HepG2 (cell line): ENCODE measurements at regions not wholly inside any gene's neighbourhood (a gene's known extent, or its start where the extent isn't known, plus 50 kb on each side); places are given as distances from the start of the nearest gene placed in this dataset.

Experiments
- ATAC-seq: fragments of 200-7000 bp; cut with Tn5 transposase; 3 replicates; pipeline ENCODE4 v1.9.1; 2020; ENCODE audit warnings: mild to moderate bottlenecking, moderate library complexity
- BruUV-seq: library from RNA; stranded (reverse); fragments of 400-500 nt; replicated peaks from 2 replicates; lab custom pipeline; 2021; lab: Mats Ljungman, UMichigan
- CTCF ChIA-PET: fragments of 300-600 bp; formaldehyde crosslinking; extraction: SDS; loops from one replicate; lab custom pipeline; 2021; ENCODE audit warnings: low total read pairs, inconsistent platforms, low intra/inter-chr PET ratio; lab: Yijun Ruan, JAX
- POLR2A ChIA-PET: fragments of 350-600 bp; sonication (Branson Sonifier 250); formaldehyde crosslinking; loops from one replicate; lab custom pipeline; 2020; ENCODE audit warnings: antibody characterized with exemption, inconsistent platforms; lab: Yijun Ruan, JAX
- DNase-seq: peaks from one replicate; pipeline ENCODE4 v3.0.0-alpha.2; 2015; ENCODE audit warnings: low spot score
- FAIRE-seq: peaks from 3 replicates; lab custom pipeline; 2011; peaks lifted over from hg19 to GRCh38; lab: Jason Lieb, UNC
- H2AFZ ChIP-seq: one replicate; pipeline ENCODE4 v1.6.1; 2011; ENCODE audit warnings: low read length, inconsistent platforms
- H3K27ac ChIP-seq: fragments of 300-600 bp; 3 replicates; pipeline ENCODE4 v1.8.0; 2011; ENCODE audit warnings: mixed run types, mild to moderate bottlenecking, mixed read lengths, low read length, inconsistent platforms; ENCODE audit not compliant: insufficient read depth; ENCODE audit errors: extremely low read length
- H3K27me3 ChIP-seq, 2 experiments: fragments of 200-600 bp in 1 of 2; 2 replicates in 1 of 2; 3 replicates in 1 of 2; pipeline versions ENCODE4 v1.6.0 to v1.8.0; 2011; ENCODE audit warnings: low read length in 2 of 2, mild to moderate bottlenecking in 2 of 2, moderate library complexity in 2 of 2, inconsistent platforms in 1 of 2; ENCODE audit not compliant: insufficient read depth in 2 of 2, control insufficient read depth in 1 of 2
- H3K36me3 ChIP-seq, 2 experiments: fragments of 200-600 bp in 1 of 2; replicated peaks in 1 of 2; 2 replicates in 1 of 2; 3 replicates in 1 of 2; pipeline versions ENCODE4 v1.5.1 to v1.8.0; 2011; ENCODE audit warnings: low read length in 2 of 2, inconsistent platforms in 1 of 2; ENCODE audit not compliant: insufficient read depth in 2 of 2, control insufficient read depth in 1 of 2
- H3K4me1 ChIP-seq: 2 replicates; pipeline ENCODE4 v1.5.1; 2012; ENCODE audit warnings: low read length, inconsistent platforms; ENCODE audit not compliant: insufficient read depth
- H3K4me2 ChIP-seq: 2 replicates; pipeline ENCODE4 v1.6.0; 2011; ENCODE audit warnings: low read depth, low read length, inconsistent platforms
- H3K4me3 ChIP-seq, 3 experiments: fragments of 200-600 bp in 1 of 3; sonication (generic), shearing (Covaris generic) in 1 of 3; replicated peaks in 1 of 3; 2 replicates each; pipeline ENCODE4 v1.5.1; 2011 to 2016; ENCODE audit warnings: low read length in 3 of 3, inconsistent platforms in 2 of 3, low read depth in 2 of 3, mild to moderate bottlenecking in 2 of 3, control low read depth in 1 of 3, mixed read lengths in 1 of 3; ENCODE audit not compliant: insufficient read depth in 1 of 3
- H3K79me2 ChIP-seq: one replicate; pipeline ENCODE4 v1.6.1; 2011; ENCODE audit warnings: low read length, inconsistent platforms; ENCODE audit not compliant: insufficient read depth
- H3K9ac ChIP-seq: 2 replicates; pipeline ENCODE4 v1.6.0; 2011; ENCODE audit warnings: mild to moderate bottlenecking, low read depth, low read length, inconsistent platforms; ENCODE audit not compliant: insufficient read depth
- H3K9me3 ChIP-seq: 2 replicates; pipeline ENCODE4 v1.5.1; 2012; ENCODE audit warnings: mild to moderate bottlenecking, low read length
- H4K20me1 ChIP-seq: 2 replicates; pipeline ENCODE4 v1.6.0; 2011; ENCODE audit warnings: inconsistent platforms, mild to moderate bottlenecking, low read length, moderate library complexity; ENCODE audit not compliant: insufficient read depth
- CBX2 ChIP-seq, 2 experiments: fragments of 200-600 bp in 1 of 2; sonication (generic); formaldehyde crosslinking in 1 of 2; IDR thresholded peaks; 2 replicates each; pipeline versions ENCODE4 v1.7.0 to v1.8.1; 2018 to 2022; ENCODE audit warnings: low read depth in 2 of 2, low read length in 1 of 2, mild to moderate bottlenecking in 1 of 2, missing genetic modification reagents in 1 of 2
- LCORL ChIP-seq, 2 experiments: fragments of 450-650 bp in 1 of 2; sonication (generic) in 1 of 2; formaldehyde crosslinking in 1 of 2; IDR thresholded peaks; 2 replicates each; pipeline versions ENCODE4 v1.5.0 to v1.6.1; 2017 to 2020; ENCODE audit warnings: antibody characterized with exemption in 1 of 2, missing genetic modification reagents in 1 of 2
- MAX ChIP-seq: IDR thresholded peaks from 2 replicates; pipeline ENCODE4 v1.6.1; 2012; ENCODE audit warnings: inconsistent platforms
- SAP130 ChIP-seq: IDR thresholded peaks from 2 replicates; pipeline ENCODE4 v1.6.1; 2016; ENCODE audit warnings: low read depth
- ZNF282 ChIP-seq: fragments of 450-650 bp; IDR thresholded peaks from 2 replicates; pipeline ENCODE4 v1.6.1; 2018; ENCODE audit not compliant: partially characterized antibody
- in situ Hi-C: cut with HindIII; loops from 2 replicates; pipeline ENCODE4 v1.10.0; 2017; ENCODE audit warnings: low pct_unique_long_range_greater_than_20kb; ENCODE audit not compliant: extremely low pct_ligation_motif_present
- intact Hi-C: fragments of 100-400 bp; cut with micrococcal nuclease; formaldehyde crosslinking; loops from one replicate; pipeline ENCODE4 v1.10.0; 2022; ENCODE audit not compliant: unreplicated experiment

- TF ChIP-seq CBX2 (IDR thresholded peaks at IDR 0.05; ENCODE audit: low read depth, low read length) (no peak), CBX2 (CRISPR knock-in tag; IDR thresholded peaks at IDR 0.05; ENCODE audit: low read depth) (no peak), SAP130 (CRISPR knock-in tag) (no peak), ZNF282 (no peak), LCORL (IDR thresholded peaks at IDR 0.05) (no peak), LCORL (CRISPR knock-in tag; IDR thresholded peaks at IDR 0.05) (no peak)
- TF ChIP-seq, all 625 proteins: peak for 0
Observed at GRCh38 chr2:198916548-198917080, 541.1 kb downstream of the SATB2 start (continued).

GRCh38 chr2:198913394-198914152 lies 544.2 kb downstream of the SATB2 start:
- intact Hi-C loops: no loop called here
- POLR2A ChIA-PET: no interaction called here
- no peak for FAIRE-seq

More at GRCh38 chr2:198913394-198914152, 544.2 kb downstream of the SATB2 start:
- BruUV-seq: no TSS peak
- TF ChIP-seq MAX: no peak
- Histone ChIP-seq H4K20me1 (no peaks in the 10 kb centered on the region), H3K4me2 (no peak overlapping the region), H3K27ac (no peak overlapping the region), H3K9ac (no peak overlapping the region), H3K27me3 (no peaks in the 10 kb centered on the region), H3K36me3 (no peaks in the 10 kb centered on the region), H2AFZ (no peak overlapping the region), H3K79me2 (no peaks in the 10 kb centered on the region), H3K4me3 (no peak overlapping the region), H3K9me3 (no peaks in the 10 kb centered on the region), H3K4me1 (no peaks in the 10 kb centered on the region)
- no peak for DNase-seq
- CTCF ChIA-PET: no interaction called here
- in situ Hi-C loops: no loop called here
- ATAC-seq: no peak
